HEK293 (cell line): ENCODE measurements at regions not wholly inside any gene's neighbourhood (a gene's known extent, or its start where the extent isn't known, plus 50 kb on each side); places are given as distances from the start of the nearest gene placed in this dataset.

Experiments
- CTCF ChIA-PET: fragments of 350-600 bp; formaldehyde crosslinking; extraction: SDS; loops from one replicate; lab custom pipeline; 2021; ENCODE audit warnings: antibody characterized with exemption; lab: Yijun Ruan, JAX
- POLR2A ChIA-PET: fragments of 300-600 bp; formaldehyde crosslinking; extraction: SDS; loops from one replicate; lab custom pipeline; 2020; ENCODE audit warnings: antibody characterized with exemption, inconsistent platforms; lab: Yijun Ruan, JAX
- H3K27ac ChIP-seq: fragments of 200-500 bp; sonication (Bioruptor generic); 2 replicates; pipeline ENCODE4 v1.5.1; 2014; ENCODE audit warnings: low read depth, low read length, control low read depth, inconsistent platforms; ENCODE audit errors: extremely low read depth
- H3K36me3 ChIP-seq, 2 experiments: fragments of 200-500 bp in 1 of 2; sonication (Bioruptor generic) in 1 of 2; 1 replicate in 1 of 2; 2 replicates in 1 of 2; pipeline ENCODE4 v1.5.1; 2014 to 2017; ENCODE audit warnings: inconsistent platforms in 2 of 2, low read length in 2 of 2; ENCODE audit not compliant: control insufficient read depth in 2 of 2, insufficient read depth in 1 of 2
- H3K4me1 ChIP-seq: fragments of 200-500 bp; sonication (Bioruptor generic); 2 replicates; pipeline ENCODE4 v1.5.1; 2014; ENCODE audit warnings: mild to moderate bottlenecking, low read length, inconsistent platforms; ENCODE audit not compliant: control insufficient read depth, insufficient read depth
- H3K4me3 ChIP-seq: 2 replicates; pipeline ENCODE4 v1.5.1; 2011; ENCODE audit warnings: low read depth, mild to moderate bottlenecking, control low read depth, low read length, moderate library complexity
- H3K9me3 ChIP-seq: fragments of 200-500 bp; sonication (Bioruptor generic); 2 replicates; pipeline ENCODE4 v1.5.1; 2014; ENCODE audit warnings: low read depth, low read length, inconsistent platforms; ENCODE audit not compliant: control insufficient read depth, insufficient read depth
- KLF16 ChIP-seq: fragments of 450-650 bp; formaldehyde crosslinking; IDR thresholded peaks from 2 replicates; pipeline ENCODE4 v1.5.1; 2017; ENCODE audit warnings: missing biosample characterization, missing genetic modification characterization
- KLF9 ChIP-seq: fragments of 450-650 bp; formaldehyde crosslinking; IDR thresholded peaks from 2 replicates; pipeline ENCODE4 v1.5.1; 2016; ENCODE audit warnings: missing biosample characterization, missing genetic modification characterization, low read depth
- OVOL3 ChIP-seq: fragments of 450-650 bp; formaldehyde crosslinking; IDR thresholded peaks from 2 replicates; pipeline ENCODE4 v1.5.1; 2016; ENCODE audit warnings: missing biosample characterization, missing genetic modification characterization
- SALL2 ChIP-seq: fragments of 450-650 bp; formaldehyde crosslinking; IDR thresholded peaks from 2 replicates; pipeline ENCODE4 v1.5.0; 2017; ENCODE audit warnings: missing biosample characterization, mild to moderate bottlenecking, missing genetic modification characterization, borderline replicate concordance
- TRIM28 ChIP-seq: IDR thresholded peaks from 2 replicates; pipeline ENCODE4 v1.6.1; 2011; ENCODE audit warnings: low read length, control low read depth, borderline replicate concordance
- YY2 ChIP-seq: fragments of 450-650 bp; formaldehyde crosslinking; IDR thresholded peaks from 2 replicates; pipeline ENCODE4 v1.5.1; 2016; ENCODE audit warnings: missing biosample characterization, missing genetic modification characterization
- ZFP41 ChIP-seq: fragments of 450-650 bp; formaldehyde crosslinking; IDR thresholded peaks from 2 replicates; pipeline ENCODE4 v1.5.1; 2016; ENCODE audit warnings: missing biosample characterization, missing genetic modification characterization, borderline replicate concordance
- ZIC2 ChIP-seq: fragments of 450-650 bp; formaldehyde crosslinking; IDR thresholded peaks from 2 replicates; pipeline ENCODE4 v1.5.1; 2016; ENCODE audit warnings: missing biosample characterization, missing genetic modification characterization
- ZNF121 ChIP-seq: fragments of 450-650 bp; formaldehyde crosslinking; IDR thresholded peaks from 2 replicates; pipeline ENCODE4 v1.5.1; 2016; ENCODE audit warnings: missing biosample characterization, missing genetic modification characterization
- ZNF211 ChIP-seq: fragments of 450-650 bp; formaldehyde crosslinking; IDR thresholded peaks from 2 replicates; pipeline ENCODE4 v1.5.1; 2016; ENCODE audit warnings: low read depth, missing biosample characterization, missing genetic modification characterization
- ZNF214 ChIP-seq: fragments of 450-650 bp; formaldehyde crosslinking; IDR thresholded peaks from 2 replicates; pipeline ENCODE4 v1.5.1; 2017; ENCODE audit warnings: missing biosample characterization, mild to moderate bottlenecking, missing genetic modification characterization, borderline replicate concordance
- ZNF223 ChIP-seq: fragments of 450-650 bp; formaldehyde crosslinking; IDR thresholded peaks from 2 replicates; pipeline ENCODE4 v1.5.1; 2016; ENCODE audit warnings: missing biosample characterization, missing genetic modification characterization
- ZNF248 ChIP-seq: fragments of 450-650 bp; formaldehyde crosslinking; IDR thresholded peaks from 2 replicates; pipeline ENCODE4 v1.5.1; 2017; ENCODE audit warnings: missing biosample characterization, missing genetic modification characterization
- ZNF530 ChIP-seq: fragments of 450-650 bp; formaldehyde crosslinking; IDR thresholded peaks from 2 replicates; pipeline ENCODE4 v1.5.1; 2016; ENCODE audit warnings: low read depth, missing biosample characterization, missing genetic modification characterization
- ZNF558 ChIP-seq: fragments of 450-650 bp; formaldehyde crosslinking; IDR thresholded peaks from 2 replicates; pipeline ENCODE4 v1.5.1; 2016; ENCODE audit warnings: missing biosample characterization, missing genetic modification characterization
- ZNF561 ChIP-seq: fragments of 450-650 bp; IDR thresholded peaks from 2 replicates; pipeline ENCODE4 v1.5.1; 2018; ENCODE audit warnings: missing biosample characterization, missing genetic modification characterization, borderline replicate concordance
- ZNF580 ChIP-seq: fragments of 450-650 bp; formaldehyde crosslinking; IDR thresholded peaks from 2 replicates; pipeline ENCODE4 v1.5.1; 2016; ENCODE audit warnings: missing biosample characterization, missing genetic modification characterization
- ZNF654 ChIP-seq: fragments of 450-650 bp; formaldehyde crosslinking; IDR thresholded peaks from 2 replicates; pipeline ENCODE4 v1.5.1; 2016; ENCODE audit warnings: low read depth, missing biosample characterization, missing genetic modification characterization
- ZNF664 ChIP-seq: fragments of 450-650 bp; formaldehyde crosslinking; IDR thresholded peaks from 2 replicates; pipeline ENCODE4 v1.5.1; 2016; ENCODE audit warnings: missing biosample characterization, missing genetic modification characterization
- ZNF704 ChIP-seq: fragments of 450-650 bp; formaldehyde crosslinking; IDR thresholded peaks from 2 replicates; pipeline ENCODE4 v1.5.1; 2016; ENCODE audit warnings: missing biosample characterization, missing genetic modification characterization
- ZNF707 ChIP-seq: fragments of 450-650 bp; formaldehyde crosslinking; IDR thresholded peaks from 2 replicates; pipeline ENCODE4 v1.5.1; 2016; ENCODE audit warnings: missing biosample characterization, missing genetic modification characterization
- TF ChIP-seq, protein P1 (sequence below): fragments of 450-650 bp; formaldehyde crosslinking; IDR thresholded peaks from 2 replicates; pipeline ENCODE4 v1.5.1; 2016; ENCODE audit warnings: missing biosample characterization, missing genetic modification characterization
- TF ChIP-seq, protein P2 (sequence below): fragments of 450-650 bp; formaldehyde crosslinking; IDR thresholded peaks from 2 replicates; pipeline ENCODE4 v1.5.1; 2016; ENCODE audit warnings: missing biosample characterization, missing genetic modification characterization
- TF ChIP-seq, protein P3 (sequence below): fragments of 450-650 bp; formaldehyde crosslinking; IDR thresholded peaks from 2 replicates; pipeline ENCODE4 v1.5.1; 2016; ENCODE audit warnings: missing biosample characterization, missing genetic modification characterization
- TF ChIP-seq, protein P4 (sequence below): fragments of 450-650 bp; formaldehyde crosslinking; IDR thresholded peaks from 2 replicates; pipeline ENCODE4 v1.5.1; 2016; ENCODE audit warnings: missing biosample characterization, missing genetic modification characterization

DNA sequence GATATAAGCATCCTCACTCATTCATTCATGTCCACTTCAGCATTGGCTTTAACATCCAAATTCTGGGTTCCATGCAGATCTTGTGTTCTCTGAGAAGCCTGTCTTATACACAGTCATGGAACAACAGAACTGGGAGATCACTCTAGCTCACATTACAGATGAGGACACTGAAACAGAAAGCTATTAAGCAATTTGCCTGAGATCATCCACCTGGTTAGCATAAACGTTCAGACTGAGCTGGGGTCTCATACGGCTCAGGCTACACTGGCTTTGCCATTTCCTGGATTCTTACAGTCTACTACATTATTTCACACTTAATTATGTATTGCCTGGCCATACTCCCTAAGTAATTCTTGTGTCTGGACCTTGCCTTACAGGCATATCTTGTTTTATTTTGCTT lies 169.4 kb upstream of the FANCL start (continued):
- no peak for TF ChIP-seq SALL2
- TF ChIP-seq, protein P1, sequence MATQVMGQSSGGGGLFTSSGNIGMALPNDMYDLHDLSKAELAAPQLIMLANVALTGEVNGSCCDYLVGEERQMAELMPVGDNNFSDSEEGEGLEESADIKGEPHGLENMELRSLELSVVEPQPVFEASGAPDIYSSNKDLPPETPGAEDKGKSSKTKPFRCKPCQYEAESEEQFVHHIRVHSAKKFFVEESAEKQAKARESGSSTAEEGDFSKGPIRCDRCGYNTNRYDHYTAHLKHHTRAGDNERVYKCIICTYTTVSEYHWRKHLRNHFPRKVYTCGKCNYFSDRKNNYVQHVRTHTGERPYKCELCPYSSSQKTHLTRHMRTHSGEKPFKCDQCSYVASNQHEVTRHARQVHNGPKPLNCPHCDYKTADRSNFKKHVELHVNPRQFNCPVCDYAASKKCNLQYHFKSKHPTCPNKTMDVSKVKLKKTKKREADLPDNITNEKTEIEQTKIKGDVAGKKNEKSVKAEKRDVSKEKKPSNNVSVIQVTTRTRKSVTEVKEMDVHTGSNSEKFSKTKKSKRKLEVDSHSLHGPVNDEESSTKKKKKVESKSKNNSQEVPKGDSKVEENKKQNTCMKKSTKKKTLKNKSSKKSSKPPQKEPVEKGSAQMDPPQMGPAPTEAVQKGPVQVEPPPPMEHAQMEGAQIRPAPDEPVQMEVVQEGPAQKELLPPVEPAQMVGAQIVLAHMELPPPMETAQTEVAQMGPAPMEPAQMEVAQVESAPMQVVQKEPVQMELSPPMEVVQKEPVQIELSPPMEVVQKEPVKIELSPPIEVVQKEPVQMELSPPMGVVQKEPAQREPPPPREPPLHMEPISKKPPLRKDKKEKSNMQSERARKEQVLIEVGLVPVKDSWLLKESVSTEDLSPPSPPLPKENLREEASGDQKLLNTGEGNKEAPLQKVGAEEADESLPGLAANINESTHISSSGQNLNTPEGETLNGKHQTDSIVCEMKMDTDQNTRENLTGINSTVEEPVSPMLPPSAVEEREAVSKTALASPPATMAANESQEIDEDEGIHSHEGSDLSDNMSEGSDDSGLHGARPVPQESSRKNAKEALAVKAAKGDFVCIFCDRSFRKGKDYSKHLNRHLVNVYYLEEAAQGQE: no peak
- TF ChIP-seq ZNF121 (tag by site-specific recombination): no peak
- TF ChIP-seq, protein P2, sequence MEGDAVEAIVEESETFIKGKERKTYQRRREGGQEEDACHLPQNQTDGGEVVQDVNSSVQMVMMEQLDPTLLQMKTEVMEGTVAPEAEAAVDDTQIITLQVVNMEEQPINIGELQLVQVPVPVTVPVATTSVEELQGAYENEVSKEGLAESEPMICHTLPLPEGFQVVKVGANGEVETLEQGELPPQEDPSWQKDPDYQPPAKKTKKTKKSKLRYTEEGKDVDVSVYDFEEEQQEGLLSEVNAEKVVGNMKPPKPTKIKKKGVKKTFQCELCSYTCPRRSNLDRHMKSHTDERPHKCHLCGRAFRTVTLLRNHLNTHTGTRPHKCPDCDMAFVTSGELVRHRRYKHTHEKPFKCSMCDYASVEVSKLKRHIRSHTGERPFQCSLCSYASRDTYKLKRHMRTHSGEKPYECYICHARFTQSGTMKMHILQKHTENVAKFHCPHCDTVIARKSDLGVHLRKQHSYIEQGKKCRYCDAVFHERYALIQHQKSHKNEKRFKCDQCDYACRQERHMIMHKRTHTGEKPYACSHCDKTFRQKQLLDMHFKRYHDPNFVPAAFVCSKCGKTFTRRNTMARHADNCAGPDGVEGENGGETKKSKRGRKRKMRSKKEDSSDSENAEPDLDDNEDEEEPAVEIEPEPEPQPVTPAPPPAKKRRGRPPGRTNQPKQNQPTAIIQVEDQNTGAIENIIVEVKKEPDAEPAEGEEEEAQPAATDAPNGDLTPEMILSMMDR (tag by site-specific recombination): no peak
- no peak for TF ChIP-seq ZNF248 (tag by site-specific recombination)
- TF ChIP-seq YY2: no peak
- no peak for TF ChIP-seq ZNF223
- TF ChIP-seq ZNF707: no peak
- TF ChIP-seq, protein P3, sequence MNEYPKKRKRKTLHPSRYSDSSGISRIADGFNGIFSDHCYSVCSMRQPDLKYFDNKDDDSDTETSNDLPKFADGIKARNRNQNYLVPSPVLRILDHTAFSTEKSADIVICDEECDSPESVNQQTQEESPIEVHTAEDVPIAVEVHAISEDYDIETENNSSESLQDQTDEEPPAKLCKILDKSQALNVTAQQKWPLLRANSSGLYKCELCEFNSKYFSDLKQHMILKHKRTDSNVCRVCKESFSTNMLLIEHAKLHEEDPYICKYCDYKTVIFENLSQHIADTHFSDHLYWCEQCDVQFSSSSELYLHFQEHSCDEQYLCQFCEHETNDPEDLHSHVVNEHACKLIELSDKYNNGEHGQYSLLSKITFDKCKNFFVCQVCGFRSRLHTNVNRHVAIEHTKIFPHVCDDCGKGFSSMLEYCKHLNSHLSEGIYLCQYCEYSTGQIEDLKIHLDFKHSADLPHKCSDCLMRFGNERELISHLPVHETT (tag by site-specific recombination): no peak
- TF ChIP-seq, all 188 proteins: peak for 0

DNA sequence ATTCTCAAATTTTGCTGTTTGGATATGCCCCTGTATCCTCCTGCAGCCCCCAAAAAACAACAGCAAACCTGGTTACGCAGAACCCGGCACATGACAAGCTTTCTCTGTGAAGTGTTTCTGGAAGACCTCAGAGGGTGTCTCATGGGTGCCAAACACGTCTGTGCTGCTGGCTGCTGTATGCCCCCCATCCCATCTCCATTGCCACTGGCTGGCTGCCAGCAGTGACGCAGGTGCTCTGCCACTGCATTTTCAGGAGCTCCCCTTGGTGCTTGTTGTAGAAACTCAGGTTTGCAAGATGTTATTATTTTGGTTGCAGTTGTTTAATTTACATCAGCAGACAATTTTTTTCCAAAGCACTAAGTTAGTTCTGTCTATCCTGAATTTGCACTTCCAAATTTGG lies 166.4 kb upstream of the FANCL start:
- Histone ChIP-seq H3K4me3 (no peak overlapping the region), H3K9me3 (no peaks in the 10 kb centered on the region), H3K27ac (no peak overlapping the region), H3K4me1 (no peaks in the 10 kb centered on the region)
- TF ChIP-seq ZNF561 (tag by site-specific recombination) (no peak), KLF9 (tag by site-specific recombination) (no peak), OVOL3 (no peak), ZNF654 (tag by site-specific recombination) (no peak), TRIM28 (no peak), ZNF530 (no peak), ZNF558 (tag by site-specific recombination) (no peak)
- TF ChIP-seq, protein P4, sequence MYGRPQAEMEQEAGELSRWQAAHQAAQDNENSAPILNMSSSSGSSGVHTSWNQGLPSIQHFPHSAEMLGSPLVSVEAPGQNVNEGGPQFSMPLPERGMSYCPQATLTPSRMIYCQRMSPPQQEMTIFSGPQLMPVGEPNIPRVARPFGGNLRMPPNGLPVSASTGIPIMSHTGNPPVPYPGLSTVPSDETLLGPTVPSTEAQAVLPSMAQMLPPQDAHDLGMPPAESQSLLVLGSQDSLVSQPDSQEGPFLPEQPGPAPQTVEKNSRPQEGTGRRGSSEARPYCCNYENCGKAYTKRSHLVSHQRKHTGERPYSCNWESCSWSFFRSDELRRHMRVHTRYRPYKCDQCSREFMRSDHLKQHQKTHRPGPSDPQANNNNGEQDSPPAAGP (tag by site-specific recombination): no peak
- TF ChIP-seq, all 188 proteins: peak for 0
- CTCF ChIA-PET: no interaction called here
- POLR2A ChIA-PET: no interaction called here
- H3K36me3 ChIP-seq: no peaks in the 10 kb centered on the region

DNA sequence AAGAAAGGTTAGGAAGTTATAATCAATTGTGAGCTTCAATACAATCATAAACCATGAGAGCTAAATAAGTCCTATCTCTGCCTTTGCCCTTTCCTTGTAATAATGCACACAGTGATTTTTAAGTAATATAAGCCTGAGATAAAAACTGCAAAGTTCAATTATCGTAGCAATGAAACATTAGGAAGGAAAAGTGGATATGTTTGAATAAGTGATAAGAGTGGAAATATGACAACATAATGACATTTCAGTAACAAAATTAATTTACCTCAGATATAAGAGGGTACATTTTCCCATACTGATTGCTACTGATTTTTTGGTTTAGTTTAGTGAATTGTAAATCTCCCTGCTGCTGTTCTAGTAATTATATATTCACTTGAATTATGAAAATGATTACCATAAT lies 164.2 kb upstream of the FANCL start:
- Histone ChIP-seq H3K4me1 (no peaks in the 10 kb centered on the region), H3K9me3 (no peaks in the 10 kb centered on the region), H3K36me3 (no peaks in the 10 kb centered on the region), H3K27ac (no peak overlapping the region), H3K4me3 (no peak overlapping the region)
- CTCF ChIA-PET: no interaction called here
- TF ChIP-seq ZIC2 (tag by site-specific recombination): no peak
- no peak for TF ChIP-seq KLF16 (tag by site-specific recombination)
- no peak for TF ChIP-seq ZNF704 (tag by site-specific recombination)
- no peak for TF ChIP-seq ZNF211 (tag by site-specific recombination)
- no peak for TF ChIP-seq ZNF664 (tag by site-specific recombination)
- no peak for TF ChIP-seq ZNF580
- TF ChIP-seq ZFP41 (tag by site-specific recombination): no peak
- no peak for TF ChIP-seq ZNF214 (tag by site-specific recombination)
- POLR2A ChIA-PET: no interaction called here
